Activated gamma-delta T cell treated with Interleukin-2 at 50 U/mL for 16 hours (primary cell): ENCODE measurements at regions not wholly inside any gene's neighbourhood (a gene's known extent, or its start where the extent isn't known, plus 50 kb on each side); places are given as distances from the start of the nearest gene placed in this dataset.
"Not testable (repeated sequence)": the region's sequence is repeated elsewhere in the genome, so short reads cannot be mapped to it uniquely, and the experiment has no call there.

ENCODE experiments used
- DNase-seq: peaks from one replicate; pipeline ENCODE4 v3.0.0-alpha.2; 2020

DNA sequence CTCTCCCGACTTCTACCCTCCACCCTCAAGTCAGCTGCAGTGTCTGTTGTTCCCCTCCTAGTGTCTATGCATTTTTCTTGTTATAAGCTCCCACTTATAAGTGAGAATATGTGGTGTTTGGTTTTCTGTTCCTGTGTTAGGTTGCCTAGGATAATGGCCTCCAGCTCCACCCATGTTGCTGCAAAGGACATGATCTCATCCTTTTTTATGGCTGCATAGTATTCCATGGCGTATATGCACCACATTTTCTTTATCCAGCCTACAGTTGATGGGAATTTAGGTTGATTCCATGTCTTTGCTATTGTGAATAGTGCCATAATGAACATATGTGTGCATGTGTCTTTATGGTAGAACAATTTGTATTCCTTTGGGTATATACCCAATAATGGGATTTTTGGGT lies 80.7 kb downstream of the SPTSSA start:
- not testable (repeated sequence) for DNase-seq

DNA sequence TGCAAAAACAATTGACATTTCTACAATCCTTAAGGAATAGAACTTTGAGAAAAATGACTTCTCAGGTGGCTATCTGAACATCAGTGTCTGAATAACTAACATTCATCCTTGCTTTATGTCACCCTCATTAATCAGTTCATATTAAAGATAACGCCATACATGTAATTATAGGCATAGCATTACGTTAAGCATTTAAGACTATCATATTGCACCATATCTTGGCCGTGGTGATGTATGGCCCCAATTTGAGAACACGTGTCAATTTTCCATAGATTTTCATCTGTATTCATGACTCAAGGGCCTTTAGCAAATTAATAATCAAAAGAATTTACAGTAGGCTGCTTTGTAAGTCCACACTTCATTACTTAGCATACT lies 81.6 kb downstream of the SPTSSA start:
- no peak for DNase-seq

DNA sequence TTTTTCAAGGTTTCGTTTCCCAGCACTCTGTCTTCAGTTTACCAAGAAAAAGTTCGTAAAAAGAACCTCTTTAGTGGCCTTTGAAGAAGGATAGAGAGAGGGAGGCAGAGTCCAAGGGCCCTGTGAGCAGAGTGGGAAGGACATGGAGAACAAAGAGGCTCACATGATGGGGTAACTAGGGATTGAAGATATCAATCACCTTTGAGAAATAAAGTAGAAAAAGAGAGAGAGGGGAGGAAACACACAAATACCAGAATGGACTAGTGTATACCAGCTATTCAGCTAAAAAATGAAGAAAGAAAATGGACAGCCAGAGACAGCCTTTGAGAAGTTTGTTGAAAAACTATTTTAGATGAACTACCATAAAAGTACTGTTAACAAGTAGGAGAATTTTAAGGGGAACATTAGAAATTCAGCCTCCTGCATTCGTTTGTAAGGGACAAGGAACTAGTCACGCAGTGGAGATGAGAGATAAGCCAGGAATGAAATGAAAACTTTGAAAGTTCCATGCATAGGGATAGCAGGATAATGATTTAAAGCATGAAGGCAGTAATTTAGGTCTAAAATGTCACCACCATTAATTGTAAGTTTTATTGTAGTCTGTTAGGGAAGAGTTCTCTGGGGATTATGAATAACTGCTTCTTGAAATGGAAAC lies 82.1 kb downstream of the SPTSSA start:
- DNase-seq, result no peak

DNA sequence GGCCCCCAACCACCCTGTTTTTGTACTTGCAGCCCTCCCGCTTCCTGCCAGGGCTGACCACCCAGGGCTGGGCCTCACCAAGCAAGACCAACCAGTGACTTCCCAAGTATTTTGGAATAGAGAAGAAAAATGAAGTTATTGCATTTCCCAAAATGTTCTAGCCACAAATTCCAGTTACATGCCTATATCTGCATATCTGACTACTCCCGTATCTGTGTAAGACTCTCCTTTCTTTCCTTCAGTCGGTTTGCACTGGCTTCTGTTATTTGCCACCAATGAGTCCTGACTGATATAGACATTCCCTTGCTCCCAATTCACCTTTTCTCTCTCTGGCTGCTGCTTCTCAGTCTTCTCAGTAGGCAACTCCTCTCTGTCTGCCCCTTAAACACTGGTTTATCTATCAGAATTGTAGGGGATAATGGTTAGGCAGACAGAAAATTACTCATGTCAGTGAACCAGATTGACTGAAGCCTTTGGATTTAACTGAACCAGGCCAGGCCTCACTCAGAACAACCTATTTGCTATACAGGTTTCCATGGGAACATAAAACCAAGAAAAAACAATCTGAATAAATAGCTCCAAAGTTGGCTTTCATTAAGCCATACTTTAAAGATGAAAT lies 85.3 kb downstream of the SPTSSA start:
- DNase-seq, result no peak

DNA sequence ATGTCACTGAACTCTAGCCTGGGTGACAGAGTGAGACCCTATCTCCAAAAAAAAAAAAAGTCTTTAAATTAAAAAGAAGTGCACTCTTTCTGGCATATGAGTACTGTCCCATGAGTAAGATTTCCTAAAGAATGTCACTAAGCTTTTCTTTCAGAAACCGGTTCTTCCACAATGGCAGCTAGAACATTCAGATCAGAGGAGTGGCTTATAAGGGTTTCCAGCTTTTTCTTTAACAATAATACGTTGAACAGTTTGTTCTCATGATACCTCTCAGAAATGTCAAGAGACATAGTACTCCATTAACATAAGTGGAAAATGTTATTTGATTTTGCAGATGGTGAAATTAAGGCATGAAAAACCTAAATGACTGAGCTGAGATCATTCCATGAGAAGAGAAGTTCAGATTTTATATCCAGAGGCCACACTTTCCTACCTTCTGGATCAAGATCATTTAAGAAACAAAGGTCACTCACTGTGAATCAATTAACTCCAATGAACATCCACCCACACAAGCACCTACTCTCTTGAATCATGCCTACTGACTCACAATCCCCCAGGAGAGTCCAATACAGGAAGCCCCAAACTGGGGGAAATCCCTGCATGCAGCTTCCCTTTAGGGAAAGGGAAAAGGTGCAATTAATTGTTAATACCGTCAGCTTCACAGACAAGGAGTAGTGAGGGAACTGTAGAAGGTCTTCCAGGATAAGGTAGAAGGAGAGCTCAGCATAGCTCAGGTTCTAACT lies 86.9 kb downstream of the SPTSSA start:
- no peak for DNase-seq

GRCh38 chr14:34373191-34373590 lies 88.8 kb downstream of the SPTSSA start:
- DNase-seq, result no peak

GRCh38 chr14:34372786-34373185 lies 89.3 kb downstream of the SPTSSA start:
- no peak for DNase-seq

DNA sequence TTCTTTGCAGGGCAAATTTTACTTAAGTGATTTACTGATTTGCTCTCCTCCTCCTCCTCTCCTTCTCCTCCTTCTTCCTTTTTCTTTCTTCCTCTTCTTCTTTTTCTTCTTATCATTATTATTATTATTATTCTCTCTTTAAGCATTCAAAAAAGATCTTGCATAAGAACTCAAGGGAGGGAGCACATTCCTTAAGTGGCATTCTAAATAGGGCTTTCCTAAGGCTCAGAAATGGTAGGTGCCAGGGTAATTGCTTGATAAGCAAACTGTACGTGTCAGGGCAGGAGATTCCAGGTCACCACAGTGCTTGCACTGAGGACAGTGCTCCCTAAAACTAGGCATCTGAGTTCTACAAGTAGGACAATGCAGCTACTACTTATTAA lies 92.4 kb downstream of the SPTSSA start:
- DNase-seq, result no peak

DNA sequence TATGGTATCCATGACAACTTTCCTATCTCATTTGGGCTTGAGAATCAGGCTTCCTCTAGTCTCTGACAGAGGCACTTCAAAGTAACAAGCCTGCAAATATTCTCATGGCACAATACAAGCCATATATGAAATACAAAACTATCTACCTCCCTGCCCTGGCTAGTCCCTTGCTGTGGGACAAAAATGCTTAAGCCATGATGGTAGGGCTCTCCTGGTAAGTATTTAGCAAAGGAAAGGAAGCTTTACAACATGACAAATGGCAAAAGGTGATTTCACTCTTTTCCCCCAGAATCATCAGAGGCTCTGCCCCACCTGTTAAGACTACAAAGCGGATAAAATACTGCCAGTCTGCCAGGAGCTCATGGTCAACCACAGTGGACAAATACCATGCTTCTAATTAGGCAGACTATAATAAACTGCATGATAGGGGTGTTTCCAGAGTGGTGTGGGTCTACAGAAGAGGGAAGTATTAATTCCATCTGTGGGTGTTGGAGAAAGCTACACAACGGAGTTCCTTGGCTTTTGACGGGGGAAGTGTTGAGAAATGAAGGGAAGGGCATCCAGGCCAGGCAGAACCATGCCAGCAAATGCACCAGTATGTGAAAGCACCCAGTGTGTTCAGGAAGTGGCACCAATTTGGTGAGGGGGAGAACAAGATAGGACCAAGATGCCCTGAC lies 92.9 kb downstream of the SPTSSA start:
- no peak for DNase-seq

DNA sequence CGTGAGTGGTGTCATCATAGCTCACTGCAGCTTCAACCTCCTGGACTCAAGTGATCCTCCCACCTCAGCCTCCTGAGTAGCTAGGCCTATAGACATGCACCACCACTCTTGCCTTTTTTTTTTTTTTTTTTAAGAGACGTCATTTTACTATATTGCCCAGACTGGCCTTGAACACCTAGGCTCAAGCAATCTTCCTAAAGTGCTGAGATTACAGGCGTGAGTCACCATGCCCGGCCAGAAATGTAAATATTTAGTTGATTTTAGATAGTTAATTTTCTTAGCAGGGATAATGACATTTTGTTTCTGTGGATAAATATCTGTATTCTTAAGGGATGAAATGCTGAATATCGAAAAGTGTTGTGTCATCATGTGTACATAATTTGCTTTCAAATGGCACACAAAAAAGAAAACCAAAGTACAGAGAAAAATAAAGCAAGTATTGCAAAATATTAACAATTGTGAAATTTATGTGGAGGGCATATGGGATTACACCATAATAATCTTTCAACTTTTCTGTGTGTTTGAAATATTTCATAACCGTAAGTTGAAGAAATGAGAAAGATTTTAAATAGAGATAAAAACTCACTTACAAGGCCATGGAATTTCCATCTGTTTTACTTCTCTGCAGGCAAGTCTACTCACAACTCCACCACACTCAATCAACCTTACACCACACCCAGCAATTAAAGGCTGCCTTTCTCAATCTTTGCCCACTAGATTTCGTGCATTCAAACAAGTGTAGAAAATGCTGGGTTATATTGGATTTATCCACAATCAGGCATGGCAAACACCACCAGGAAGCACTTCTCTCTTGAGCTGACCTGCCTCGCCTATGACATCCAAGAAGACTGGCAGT lies 93.7 kb downstream of the SPTSSA start:
- DNase-seq, result no peak

GRCh38 chr14:34365309-34365915 lies 96.6 kb downstream of the SPTSSA start:
- DNase-seq, result no peak

DNA sequence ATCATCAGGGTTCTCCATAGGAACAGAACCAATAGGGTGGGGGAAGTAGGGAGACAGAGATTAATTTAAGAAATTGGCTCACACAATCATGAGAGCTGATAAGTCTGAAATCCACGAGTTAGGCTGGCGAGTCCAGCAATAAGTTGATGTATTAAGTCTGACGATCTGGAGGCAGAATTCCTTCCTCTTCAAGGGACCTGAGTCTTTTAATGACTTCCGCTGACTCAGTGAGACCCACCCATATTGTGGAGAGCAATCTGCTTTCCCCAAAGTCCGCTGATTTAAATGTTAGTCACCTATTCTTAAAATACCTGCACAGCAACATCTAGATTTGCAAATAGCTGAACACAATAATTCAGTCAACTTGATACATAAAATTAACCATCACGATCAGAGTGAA lies 97.8 kb downstream of the SPTSSA start:
- no peak for DNase-seq

GRCh38 chr14:34363733-34364134 lies 98.3 kb downstream of the SPTSSA start:
- DNase-seq, result no peak

- DNase-seq, result no peak
These were observed 99.3 kb downstream of the SPTSSA start for GRCh38 chr14:34362641-34363251.

- no peak for DNase-seq
These were observed 100.5 kb downstream of the SPTSSA start for GRCh38 chr14:34361504-34362011.

GRCh38 chr14:34359420-34360117 lies 102.5 kb downstream of the SPTSSA start:
- no peak for DNase-seq

DNA sequence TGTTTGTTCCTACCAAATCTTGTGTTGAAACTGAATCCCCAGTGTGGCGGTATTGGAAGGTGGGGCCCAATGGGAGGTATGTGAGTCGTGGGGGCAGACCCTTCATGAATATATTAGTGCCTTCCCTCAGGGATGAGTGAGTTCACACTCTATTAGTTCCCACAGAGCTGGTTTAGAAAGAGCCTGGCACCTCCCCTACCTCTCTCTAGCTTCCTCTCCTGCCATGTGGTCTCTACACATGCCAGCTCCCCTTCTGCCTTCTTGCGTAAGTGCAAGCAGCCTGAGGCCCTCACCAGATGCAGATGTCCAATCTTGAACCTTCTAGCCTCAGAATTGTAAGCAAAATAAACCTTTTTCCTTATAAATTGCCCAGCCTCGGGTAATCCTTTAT lies 105.8 kb downstream of the SPTSSA start:
- DNase-seq, result no peak

- DNase-seq, result no peak
These were observed 106.3 kb downstream of the SPTSSA start for GRCh38 chr14:34355584-34356263.

GRCh38 chr14:34354556-34354955 lies 107.5 kb downstream of the SPTSSA start:
- DNase-seq, result no peak

DNA sequence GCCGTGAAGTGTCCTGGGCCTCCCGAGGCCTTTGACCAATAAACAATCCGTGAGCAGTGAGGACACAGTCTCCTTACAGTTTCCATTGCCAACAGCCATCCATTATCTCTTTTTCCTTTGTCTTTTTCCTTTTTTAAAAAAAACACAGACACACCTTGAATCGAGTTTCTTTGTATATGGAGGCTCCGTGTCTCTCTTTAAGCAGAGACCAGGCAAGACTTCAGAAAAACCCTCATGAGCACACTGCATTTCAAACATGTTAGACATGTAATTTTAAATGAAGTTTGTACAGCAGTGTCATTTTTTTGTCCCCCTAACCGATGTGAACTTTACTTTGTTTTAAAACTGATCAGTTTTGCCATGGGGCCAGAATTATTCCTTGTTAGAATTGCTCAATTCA lies 111.1 kb downstream of the SPTSSA start:
- DNase-seq, result no peak
